Rectal smooth muscle tissue (tissue), 1 donor: ENCODE measurements at regions not wholly inside any gene's neighbourhood (a gene's known extent, or its start where the extent isn't known, plus 50 kb on each side); places are given as distances from the start of the nearest gene placed in this dataset.

Experiments
- H3K27ac ChIP-seq: one replicate; pipeline ENCODE4 v1.7.0; 2013; ENCODE audit warnings: low read depth, low read length, inconsistent platforms
- H3K27me3 ChIP-seq: one replicate; pipeline ENCODE4 v1.7.0; 2013; ENCODE audit warnings: low read length; ENCODE audit not compliant: control insufficient read depth, insufficient read depth
- H3K36me3 ChIP-seq: one replicate; pipeline ENCODE4 v1.7.0; 2013; ENCODE audit warnings: low read length; ENCODE audit not compliant: control insufficient read depth, insufficient read depth
- H3K4me1 ChIP-seq: one replicate; pipeline ENCODE4 v1.7.0; 2013; ENCODE audit warnings: low read length; ENCODE audit not compliant: control insufficient read depth, insufficient read depth
- H3K4me3 ChIP-seq: one replicate; pipeline ENCODE4 v1.7.0; 2013; ENCODE audit warnings: low read length
- H3K9ac ChIP-seq: one replicate; pipeline ENCODE4 v1.7.0; 2013; ENCODE audit warnings: low read length

GRCh38 chr14:97172644-97173043 lies 375.5 kb downstream of the VRK1 start:
- Histone ChIP-seq H3K36me3 (no peaks in the 10 kb centered on the region), H3K9ac (no peak overlapping the region), H3K4me1 (no peaks in the 10 kb centered on the region), H3K27ac (no peak overlapping the region), H3K27me3 (no peaks in the 10 kb centered on the region), H3K4me3 (no peak overlapping the region)

GRCh38 chr14:97177016-97177415 lies 379.8 kb downstream of the VRK1 start:
- Histone ChIP-seq H3K36me3 (no peaks in the 10 kb centered on the region), H3K4me1 (no peaks in the 10 kb centered on the region), H3K27me3 (peaks cover 3% of the 10 kb centered on the region), H3K4me3 (no peak overlapping the region), H3K9ac (no peak overlapping the region), H3K27ac (no peak overlapping the region)

DNA sequence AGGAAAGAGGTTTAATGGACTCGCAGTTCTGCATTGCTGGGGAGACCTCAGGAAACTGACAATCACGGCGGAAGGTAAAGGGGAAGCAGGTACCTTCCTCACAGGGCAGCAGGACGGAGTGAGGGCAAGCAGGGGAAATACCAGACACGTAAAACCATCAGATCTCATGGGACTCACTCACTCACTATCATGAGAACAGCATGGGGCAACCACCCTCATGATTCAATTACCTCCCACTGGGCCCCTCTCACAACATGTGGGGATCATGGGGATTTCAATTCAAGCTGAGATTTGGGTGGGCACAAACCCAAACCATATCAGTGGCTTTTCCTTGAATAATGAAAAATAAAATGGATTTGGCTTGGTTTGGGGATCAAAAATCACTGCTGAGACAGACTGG lies 380.5 kb downstream of the VRK1 start:
- Histone ChIP-seq H3K36me3 (no peaks in the 10 kb centered on the region), H3K27ac (no peak overlapping the region), H3K4me1 (no peaks in the 10 kb centered on the region), H3K27me3 (peaks cover 3% of the 10 kb centered on the region), H3K4me3 (no peak overlapping the region), H3K9ac (no peak overlapping the region)

GRCh38 chr14:97178781-97179180 lies 381.6 kb downstream of the VRK1 start:
- H3K36me3 ChIP-seq, result no peaks in the 10 kb centered on the region
- no peaks in the 10 kb centered on the region for H3K4me1 ChIP-seq
- no peak overlapping the region for H3K27ac ChIP-seq
- no peak overlapping the region for H3K9ac ChIP-seq
- peaks cover 3% of the 10 kb centered on the region for H3K27me3 ChIP-seq
- no peak overlapping the region for H3K4me3 ChIP-seq

GRCh38 chr14:97179573-97179972 lies 382.4 kb downstream of the VRK1 start:
- Histone ChIP-seq H3K9ac (no peak overlapping the region), H3K4me3 (no peak overlapping the region), H3K4me1 (no peaks in the 10 kb centered on the region), H3K27ac (no peak overlapping the region), H3K36me3 (no peaks in the 10 kb centered on the region), H3K27me3 (peaks cover 3% of the 10 kb centered on the region)

GRCh38 chr14:97180304-97181200 lies 383.4 kb downstream of the VRK1 start:
- H3K36me3 ChIP-seq, result no peaks in the 10 kb centered on the region
- no peaks in the 10 kb centered on the region for H3K4me1 ChIP-seq

DNA sequence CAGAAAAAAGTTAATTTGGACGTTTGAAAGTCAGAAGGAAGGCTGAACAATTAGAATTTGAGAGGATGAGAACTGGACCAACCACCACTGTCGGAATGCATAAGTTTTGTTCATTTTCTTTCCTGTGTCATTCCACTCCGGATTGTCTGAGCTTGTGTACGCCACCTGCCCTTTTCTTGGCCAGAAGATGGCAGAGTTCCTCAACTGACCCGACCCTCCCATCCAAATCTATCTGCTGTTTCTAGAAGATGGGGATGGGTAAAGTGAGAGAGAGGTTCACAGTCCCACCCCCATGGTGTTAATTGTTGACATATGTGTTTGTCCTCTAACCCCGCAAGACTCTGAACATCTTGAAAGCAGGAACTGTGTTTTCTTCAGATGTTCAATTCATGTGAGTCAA lies 388.0 kb downstream of the VRK1 start:
- Histone ChIP-seq H3K4me1 (no peaks in the 10 kb centered on the region), H3K27me3 (peaks cover 3% of the 10 kb centered on the region), H3K36me3 (no peaks in the 10 kb centered on the region), H3K9ac (no peak overlapping the region), H3K27ac (no peak overlapping the region), H3K4me3 (no peak overlapping the region)

More at GRCh38 chr14:97180304-97181200, 383.4 kb downstream of the VRK1 start:
- Histone ChIP-seq H3K9ac (no peak overlapping the region), H3K27ac (no peak overlapping the region), H3K27me3 (peaks cover 3% of the 10 kb centered on the region), H3K4me3 (no peak overlapping the region)

GRCh38 chr14:97187916-97188315 lies 390.7 kb downstream of the VRK1 start:
- Histone ChIP-seq H3K9ac (no peak overlapping the region), H3K27me3 (no peaks in the 10 kb centered on the region), H3K4me1 (no peaks in the 10 kb centered on the region), H3K36me3 (no peaks in the 10 kb centered on the region), H3K27ac (no peak overlapping the region), H3K4me3 (no peak overlapping the region)

- no peaks in the 10 kb centered on the region for H3K27me3 ChIP-seq
- no peaks in the 10 kb centered on the region for H3K36me3 ChIP-seq
- no peak overlapping the region for H3K4me3 ChIP-seq
- H3K9ac ChIP-seq, result no peak overlapping the region
- H3K27ac ChIP-seq, result no peak overlapping the region
- no peaks in the 10 kb centered on the region for H3K4me1 ChIP-seq
Measured at GRCh38 chr14:97196336-97196735, 399.2 kb downstream of the VRK1 start.

DNA sequence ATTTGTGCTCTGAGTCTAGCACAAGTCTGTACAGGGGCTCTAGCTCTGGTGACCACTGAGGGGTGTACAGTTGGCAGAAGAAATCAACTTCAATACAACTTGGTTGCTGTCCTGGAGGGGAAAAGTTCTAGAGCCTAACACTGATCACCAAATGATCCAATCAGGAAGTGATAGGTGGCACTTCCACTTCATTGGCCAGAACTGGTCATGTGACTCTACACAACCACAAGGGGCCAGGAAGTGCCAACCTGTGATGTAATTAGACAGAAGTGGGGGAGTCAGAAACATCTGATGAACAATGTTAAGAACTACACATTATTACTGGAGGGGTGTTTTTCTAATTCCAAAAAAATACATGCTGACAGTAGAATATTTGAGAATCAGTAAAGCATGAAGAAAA lies 401.6 kb downstream of the VRK1 start:
- H3K9ac ChIP-seq, result no peak overlapping the region
- no peaks in the 10 kb centered on the region for H3K27me3 ChIP-seq
- no peak overlapping the region for H3K27ac ChIP-seq
- H3K4me3 ChIP-seq, result no peak overlapping the region
- no peaks in the 10 kb centered on the region for H3K4me1 ChIP-seq
- no peaks in the 10 kb centered on the region for H3K36me3 ChIP-seq

DNA sequence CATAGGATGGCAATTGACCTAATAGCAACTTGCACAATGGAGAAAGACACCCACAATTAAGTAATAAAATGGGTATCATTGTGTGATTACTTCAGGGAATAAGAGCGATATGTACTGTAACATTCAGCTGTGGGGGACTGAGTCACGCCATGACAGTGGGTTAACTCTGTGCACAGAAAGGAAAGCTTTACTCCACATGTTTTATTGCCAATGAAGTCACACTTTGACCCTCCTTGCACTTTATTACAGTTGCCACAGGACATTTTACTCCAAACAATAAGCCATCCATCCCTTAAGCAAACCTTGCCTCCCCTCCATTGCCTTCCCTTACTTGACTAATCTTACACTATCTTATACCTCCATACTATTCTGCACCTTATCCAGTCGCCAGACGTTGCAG lies 403.1 kb downstream of the VRK1 start:
- no peaks in the 10 kb centered on the region for H3K36me3 ChIP-seq
- no peak overlapping the region for H3K9ac ChIP-seq
- H3K4me1 ChIP-seq, result no peaks in the 10 kb centered on the region
- H3K27ac ChIP-seq, result no peak overlapping the region
- H3K4me3 ChIP-seq, result no peak overlapping the region
- H3K27me3 ChIP-seq, result no peaks in the 10 kb centered on the region

- Histone ChIP-seq H3K36me3 (no peaks in the 10 kb centered on the region), H3K27ac (no peak overlapping the region), H3K9ac (no peak overlapping the region), H3K27me3 (no peaks in the 10 kb centered on the region), H3K4me1 (no peaks in the 10 kb centered on the region), H3K4me3 (no peak overlapping the region)
Measured at GRCh38 chr14:97206916-97207315, 409.7 kb downstream of the VRK1 start.

GRCh38 chr14:97210202-97210601 lies 413.0 kb downstream of the VRK1 start:
- no peak overlapping the region for H3K27ac ChIP-seq
- H3K4me3 ChIP-seq, result no peak overlapping the region
- no peaks in the 10 kb centered on the region for H3K27me3 ChIP-seq
- H3K9ac ChIP-seq, result no peak overlapping the region
- no peaks in the 10 kb centered on the region for H3K36me3 ChIP-seq
- no peaks in the 10 kb centered on the region for H3K4me1 ChIP-seq
